MM.1S (cell line): ENCODE measurements at regions not wholly inside any gene's neighbourhood (a gene's known extent, or its start where the extent isn't known, plus 50 kb on each side); places are given as distances from the start of the nearest gene placed in this dataset.

ENCODE experiments used
- CTCF ChIP-seq: fragments of 300-600 bp; sonication (generic); IDR thresholded peaks from 2 replicates; pipeline ENCODE4 v1.5.1; 2016; ENCODE audit warnings: antibody characterized with exemption, low read length, mixed read lengths
- EZH2 ChIP-seq: fragments of 300-600 bp; sonication (generic); optimal IDR thresholded peaks from 2 replicates; pipeline ENCODE3; 2017; ENCODE audit warnings: low read depth, mild to moderate bottlenecking, antibody characterized with exemption, low read length, mixed read lengths
- EZH2phosphoT487 ChIP-seq: fragments of 300-600 bp; sonication (generic); IDR thresholded peaks from 2 replicates; pipeline ENCODE4 v1.6.1; 2018; ENCODE audit warnings: antibody characterized with exemption, low read length

DNA sequence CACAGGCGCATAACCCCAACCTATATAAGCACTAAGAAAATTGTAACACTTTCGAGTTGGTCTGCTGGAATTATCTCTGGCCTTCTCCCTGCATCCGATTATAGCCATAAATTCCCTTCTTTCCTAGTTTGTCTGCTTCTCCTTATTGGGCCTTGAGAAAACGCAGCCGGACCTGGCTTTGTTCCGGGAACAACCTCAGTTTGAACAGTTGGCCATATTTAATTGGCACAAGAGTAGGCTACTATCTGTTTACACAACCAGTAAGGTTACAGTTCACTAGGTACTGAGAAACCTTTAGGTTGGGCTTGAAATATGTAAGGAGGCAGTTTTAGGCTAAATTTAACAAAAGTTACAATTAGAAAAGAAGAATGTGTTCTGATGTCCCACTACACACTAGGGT, 176.1 kb downstream of the IPO8 start:
- no peak for TF ChIP-seq CTCF
- TF ChIP-seq EZH2phosphoT487 = no peak
- no peak for TF ChIP-seq EZH2
